ENCODE measurements at regions not wholly inside any gene's neighbourhood (a gene's known extent, or its start where the extent isn't known, plus 50 kb on each side); places are given as distances from the start of the nearest gene placed in this dataset.

DNA sequence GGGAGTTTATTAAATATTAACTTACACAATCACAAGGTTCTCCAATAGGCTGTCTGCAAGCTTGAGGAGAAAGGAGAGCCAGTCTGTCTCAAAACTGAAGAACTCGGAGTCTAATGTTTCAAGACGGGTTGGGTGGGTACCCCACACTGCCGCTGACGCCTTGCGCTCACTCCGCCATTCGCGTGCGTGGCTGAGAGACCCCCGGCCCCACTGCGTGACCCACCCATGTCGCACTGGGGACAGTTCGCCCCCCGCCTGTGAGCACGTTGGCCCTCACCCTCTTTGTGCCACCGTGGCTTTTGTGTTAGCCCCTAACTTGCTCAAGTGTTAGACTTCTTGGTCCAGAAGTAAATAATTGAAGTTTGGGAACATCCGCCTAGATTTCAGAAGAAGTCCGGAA is 270.0 kb upstream of the ITGA1 start:
- Histone ChIP-seq H3K36me3 (no peaks in the 10 kb centered on the region), H3K9me3 (replicated peaks) (peaks cover 35% of the 10 kb centered on the region), H3K4me1 (no peaks in the 10 kb centered on the region), H3K27me3 (ENCODE audit: low read depth) (no peaks in the 10 kb centered on the region), H3K27ac (replicated peaks) (no peak overlapping the region), H3K4me3 (no peak overlapping the region)
- DNase-seq = no peak
- intact Hi-C loops (cut with micrococcal nuclease) = no loop called here
- TF ChIP-seq, protein P1, sequence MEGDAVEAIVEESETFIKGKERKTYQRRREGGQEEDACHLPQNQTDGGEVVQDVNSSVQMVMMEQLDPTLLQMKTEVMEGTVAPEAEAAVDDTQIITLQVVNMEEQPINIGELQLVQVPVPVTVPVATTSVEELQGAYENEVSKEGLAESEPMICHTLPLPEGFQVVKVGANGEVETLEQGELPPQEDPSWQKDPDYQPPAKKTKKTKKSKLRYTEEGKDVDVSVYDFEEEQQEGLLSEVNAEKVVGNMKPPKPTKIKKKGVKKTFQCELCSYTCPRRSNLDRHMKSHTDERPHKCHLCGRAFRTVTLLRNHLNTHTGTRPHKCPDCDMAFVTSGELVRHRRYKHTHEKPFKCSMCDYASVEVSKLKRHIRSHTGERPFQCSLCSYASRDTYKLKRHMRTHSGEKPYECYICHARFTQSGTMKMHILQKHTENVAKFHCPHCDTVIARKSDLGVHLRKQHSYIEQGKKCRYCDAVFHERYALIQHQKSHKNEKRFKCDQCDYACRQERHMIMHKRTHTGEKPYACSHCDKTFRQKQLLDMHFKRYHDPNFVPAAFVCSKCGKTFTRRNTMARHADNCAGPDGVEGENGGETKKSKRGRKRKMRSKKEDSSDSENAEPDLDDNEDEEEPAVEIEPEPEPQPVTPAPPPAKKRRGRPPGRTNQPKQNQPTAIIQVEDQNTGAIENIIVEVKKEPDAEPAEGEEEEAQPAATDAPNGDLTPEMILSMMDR (IDR thresholded peaks at IDR 0.05; ENCODE audit: borderline replicate concordance) = no peak

DNA sequence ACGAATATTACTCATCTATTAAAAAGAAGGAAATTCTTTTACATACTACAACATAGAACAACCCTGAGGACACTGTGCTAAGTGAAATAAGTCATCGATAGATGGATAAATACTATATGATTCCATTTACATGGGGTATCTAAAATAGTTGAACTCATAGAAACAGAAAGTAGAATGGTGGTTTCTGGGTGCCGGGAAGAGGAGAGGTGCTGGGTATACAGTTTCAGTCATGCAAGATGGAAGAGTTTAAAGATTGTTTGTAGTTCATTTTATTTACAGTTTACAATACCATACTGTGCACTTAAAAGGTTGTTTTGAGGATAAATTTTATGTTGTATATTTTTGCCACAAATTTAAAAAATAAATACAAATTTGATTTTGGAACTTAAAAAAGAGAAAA is 267.5 kb upstream of the ITGA1 start:
- Histone ChIP-seq H3K36me3 (no peaks in the 10 kb centered on the region), H3K27me3 (ENCODE audit: low read depth) (no peaks in the 10 kb centered on the region), H3K4me3 (no peak overlapping the region), H3K9me3 (replicated peaks) (peaks cover 13% of the 10 kb centered on the region), H3K4me1 (no peaks in the 10 kb centered on the region), H3K27ac (replicated peaks) (no peak overlapping the region)
- no peak for DNase-seq
- TF ChIP-seq, protein P1 (IDR thresholded peaks at IDR 0.05; ENCODE audit: borderline replicate concordance) = no peak
- intact Hi-C loops (cut with micrococcal nuclease) = no loop called here

DNA sequence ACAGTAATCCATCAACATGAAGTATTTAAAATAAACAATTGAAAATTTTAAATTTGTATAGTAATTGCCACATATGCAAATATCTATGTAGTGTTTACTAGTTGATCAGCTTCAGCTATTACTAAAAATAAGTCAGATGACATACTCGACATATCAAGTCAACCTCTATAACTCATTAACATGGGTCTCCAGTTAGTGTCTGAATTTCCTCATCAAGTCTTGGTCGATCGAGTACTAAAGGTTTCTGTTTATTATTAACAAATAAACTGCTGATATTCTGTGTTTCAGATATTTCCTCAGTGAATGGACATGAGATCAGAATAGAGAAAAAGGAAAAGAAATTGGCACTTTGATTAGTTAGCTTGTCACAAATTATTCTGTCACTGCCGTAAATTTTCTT is 266.5 kb upstream of the ITGA1 start:
- TF ChIP-seq, protein P1 (IDR thresholded peaks at IDR 0.05; ENCODE audit: borderline replicate concordance) = no peak
- Histone ChIP-seq H3K9me3 (replicated peaks) (peaks cover 3% of the 10 kb centered on the region), H3K27ac (replicated peaks) (no peak overlapping the region), H3K27me3 (ENCODE audit: low read depth) (no peaks in the 10 kb centered on the region), H3K4me3 (no peak overlapping the region), H3K36me3 (no peaks in the 10 kb centered on the region), H3K4me1 (no peaks in the 10 kb centered on the region)
- intact Hi-C loops (cut with micrococcal nuclease) = no loop called here
- no peak for DNase-seq

DNA sequence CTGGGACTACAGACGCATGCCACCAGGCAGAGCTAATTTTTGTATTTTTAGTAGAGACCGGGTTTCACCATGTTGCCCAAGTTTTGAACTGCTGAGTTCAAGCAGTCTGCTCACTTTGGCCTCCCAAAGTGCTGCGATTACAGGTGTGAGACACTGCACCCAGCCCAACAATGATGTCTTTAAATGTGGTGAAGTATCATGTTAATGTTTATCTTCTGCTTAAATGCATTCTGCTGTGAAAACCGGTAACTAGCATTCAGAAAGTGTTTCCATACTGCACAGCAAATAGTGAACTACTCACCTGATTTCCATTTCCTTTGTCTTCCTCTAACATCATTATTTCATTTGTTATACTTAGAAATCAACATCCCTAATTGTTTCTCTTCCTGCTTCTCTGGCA is 264.0 kb upstream of the ITGA1 start:
- Histone ChIP-seq H3K27me3 (ENCODE audit: low read depth) (no peaks in the 10 kb centered on the region), H3K9me3 (replicated peaks) (no peaks in the 10 kb centered on the region), H3K4me1 (no peaks in the 10 kb centered on the region), H3K36me3 (no peaks in the 10 kb centered on the region), H3K4me3 (no peak overlapping the region), H3K27ac (replicated peaks) (no peak overlapping the region)
- no peak for DNase-seq
- intact Hi-C loops (cut with micrococcal nuclease) = no loop called here
- TF ChIP-seq, protein P1 (IDR thresholded peaks at IDR 0.05; ENCODE audit: borderline replicate concordance) = no peak

DNA sequence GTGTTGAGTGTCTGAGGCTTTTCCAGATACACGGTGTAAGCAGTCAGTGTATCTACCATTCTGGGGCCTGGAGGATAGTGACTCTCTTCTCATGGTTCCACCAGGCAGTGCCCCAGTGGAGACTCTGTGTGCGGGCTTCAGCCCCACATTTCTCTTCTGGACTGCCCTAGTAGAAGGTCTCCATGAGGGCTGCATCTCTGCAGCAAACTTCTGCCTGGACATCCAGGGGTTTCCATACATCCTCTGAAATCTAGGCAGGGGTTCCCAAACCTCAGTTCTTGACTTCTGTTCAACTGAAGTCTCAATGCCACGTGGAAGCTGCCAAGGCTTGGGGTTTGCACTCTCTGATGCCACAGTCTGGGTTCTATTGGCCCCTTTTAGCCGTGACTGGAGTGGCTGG is 256.6 kb upstream of the ITGA1 start:
- no peak for DNase-seq
- intact Hi-C loops (cut with micrococcal nuclease) = no loop called here
- H3K4me3 ChIP-seq = no peak overlapping the region
- peaks cover 15% of the 10 kb centered on the region for H3K9me3 ChIP-seq (replicated peaks)
- H3K27ac ChIP-seq (replicated peaks) = no peak overlapping the region
- no peaks in the 10 kb centered on the region for H3K4me1 ChIP-seq
- H3K27me3 ChIP-seq (ENCODE audit: low read depth) = no peaks in the 10 kb centered on the region
- H3K36me3 ChIP-seq = no peaks in the 10 kb centered on the region
- TF ChIP-seq, protein P1 (IDR thresholded peaks at IDR 0.05; ENCODE audit: borderline replicate concordance) = no peak

DNA sequence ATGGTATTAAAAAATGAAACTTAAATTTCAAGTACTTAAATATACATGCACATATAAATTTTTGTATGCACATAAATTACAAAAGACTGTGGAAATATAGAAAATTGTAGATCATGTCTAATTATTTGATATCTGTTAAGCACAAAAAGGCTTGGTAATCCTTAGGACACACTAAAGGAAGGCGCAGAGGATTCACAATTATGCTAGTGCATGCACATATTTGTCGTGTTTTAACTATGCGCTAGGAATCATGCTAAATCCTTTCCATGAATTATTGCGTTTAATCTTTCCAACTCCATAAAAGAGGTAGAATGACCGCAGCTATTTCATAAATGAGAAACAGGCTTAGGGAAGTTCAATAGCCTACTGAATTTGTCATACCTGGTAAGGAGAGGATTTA is 244.1 kb upstream of the ITGA1 start:
- Histone ChIP-seq H3K4me3 (no peak overlapping the region), H3K9me3 (replicated peaks) (peaks cover 15% of the 10 kb centered on the region), H3K27me3 (ENCODE audit: low read depth) (no peaks in the 10 kb centered on the region), H3K4me1 (no peaks in the 10 kb centered on the region), H3K36me3 (no peaks in the 10 kb centered on the region), H3K27ac (replicated peaks) (no peak overlapping the region)
- no peak for DNase-seq
- TF ChIP-seq, protein P1 (IDR thresholded peaks at IDR 0.05; ENCODE audit: borderline replicate concordance) = no peak
- intact Hi-C loops (cut with micrococcal nuclease) = no loop called here
